H1 (cell line): ENCODE measurements at regions not wholly inside any gene's neighbourhood (a gene's known extent, or its start where the extent isn't known, plus 50 kb on each side); places are given as distances from the start of the nearest gene placed in this dataset.

ENCODE experiments used
- CTCF ChIA-PET: fragments of 300-600 bp; sonication (Branson Sonifier 250); formaldehyde crosslinking; loops from one replicate; lab custom pipeline; 2021; ENCODE audit not compliant: partially characterized antibody; lab: Charles Lee
- POLR2A ChIA-PET: fragments of 300-600 bp; sonication (Branson Sonifier 250); formaldehyde crosslinking; loops from one replicate; lab custom pipeline; 2021; ENCODE audit warnings: inconsistent platforms; ENCODE audit not compliant: partially characterized antibody; lab: Charles Lee
- DNase-seq, 2 experiments: peaks; one replicate each; pipeline versions ENCODE4 v3.0.0 to v3.0.0-alpha.2; 2010 to 2022; ENCODE audit warnings: low spot score in 2 of 2, low read depth in 1 of 2, mixed read lengths in 1 of 2
- FAIRE-seq: peaks from 2 replicates; lab custom pipeline; 2011; peaks lifted over from hg19 to GRCh38; lab: Jason Lieb, UNC
- H2AFZ ChIP-seq: 2 replicates; pipeline ENCODE4 v1.8.1; 2012; ENCODE audit warnings: low read length, inconsistent platforms
- H2AK5ac ChIP-seq: 2 replicates; pipeline ENCODE4 v1.6.1; 2013; ENCODE audit warnings: low read depth, low read length
- H2BK120ac ChIP-seq: replicated peaks from 2 replicates; pipeline ENCODE3; 2013; ENCODE audit warnings: low read depth, low read length, inconsistent platforms
- H2BK12ac ChIP-seq: 2 replicates; pipeline ENCODE4 v1.6.1; 2013; ENCODE audit warnings: low read depth, low read length
- H2BK15ac ChIP-seq: 2 replicates; pipeline ENCODE4 v1.6.1; 2013; ENCODE audit warnings: low read length
- H2BK20ac ChIP-seq: 2 replicates; pipeline ENCODE4 v1.6.1; 2013; ENCODE audit warnings: low read length
- H2BK5ac ChIP-seq: 2 replicates; pipeline ENCODE4 v1.6.1; 2013; ENCODE audit warnings: low read depth, low read length
- H3K14ac ChIP-seq: 2 replicates; pipeline ENCODE4 v1.6.1; 2013; ENCODE audit warnings: inconsistent platforms; ENCODE audit not compliant: insufficient read length
- H3K18ac ChIP-seq: 2 replicates; pipeline ENCODE4 v1.6.1; 2013; ENCODE audit warnings: low read length; ENCODE audit errors: extremely low read depth
- H3K23ac ChIP-seq: 2 replicates; pipeline ENCODE4 v1.6.1; 2013; ENCODE audit warnings: inconsistent platforms; ENCODE audit not compliant: insufficient read length
- H3K23me2 ChIP-seq: 2 replicates; pipeline ENCODE4 v1.6.1; 2013; ENCODE audit warnings: low read depth, low read length
- H3K27ac ChIP-seq: 2 replicates; pipeline ENCODE4 v1.6.1; 2011; ENCODE audit warnings: low read depth, low read length, inconsistent platforms
- H3K27me3 ChIP-seq, 4 experiments: replicated peaks in 1 of 4; 1 replicate in 1 of 4; 2 replicates in 3 of 4; pipeline versions ENCODE4 v1.6.1 to v1.8.1; 2011 to 2013; ENCODE audit warnings: low read length in 3 of 4, mild to moderate bottlenecking in 3 of 4, inconsistent platforms in 2 of 4, mixed read lengths in 2 of 4, moderate library complexity in 1 of 4; ENCODE audit not compliant: control insufficient read depth in 3 of 4, insufficient read depth in 3 of 4; ENCODE audit errors: extremely low read depth in 1 of 4
- H3K36me3 ChIP-seq, 4 experiments: 2 replicates each; pipeline versions ENCODE4 v1.6.1 to v1.8.1; 2011 to 2013; ENCODE audit warnings: mild to moderate bottlenecking in 4 of 4, low read length in 3 of 4, moderate library complexity in 2 of 4, control low read depth in 1 of 4, inconsistent platforms in 1 of 4; ENCODE audit not compliant: insufficient read depth in 4 of 4, control insufficient read depth in 2 of 4
- H3K4ac ChIP-seq: replicated peaks from 2 replicates; pipeline ENCODE3; 2013; ENCODE audit warnings: low read length, low read depth, mixed read lengths, inconsistent platforms; ENCODE audit not compliant: insufficient read length
- H3K4me1 ChIP-seq, 4 experiments: replicated peaks in 1 of 4; 1 replicate in 1 of 4; 2 replicates in 3 of 4; pipeline versions ENCODE4 v1.6.1 to v1.8.1; 2011 to 2013; ENCODE audit warnings: low read length in 3 of 4, inconsistent platforms in 2 of 4, mixed read lengths in 1 of 4; ENCODE audit not compliant: insufficient read depth in 4 of 4, control insufficient read depth in 3 of 4
- H3K4me2 ChIP-seq, 2 experiments: 2 replicates each; pipeline versions ENCODE4 v1.6.1 to v1.8.1; 2011 to 2013; ENCODE audit warnings: low read depth in 2 of 2, low read length in 2 of 2, control low read depth in 1 of 2, inconsistent platforms in 1 of 2, mild to moderate bottlenecking in 1 of 2; ENCODE audit not compliant: insufficient read depth in 1 of 2
- H3K4me3 ChIP-seq, 4 experiments: fragments of 200-600, 300-600 bp in 1 of 4; sonication (generic), shearing (Covaris generic), sonication (Bioruptor Twin) in 1 of 4; 2 replicates each; pipeline versions ENCODE4 v1.5.1 to v1.8.1; 2011 to 2016; ENCODE audit warnings: low read length in 4 of 4, low read depth in 3 of 4, control low read depth in 2 of 4, inconsistent platforms in 2 of 4, mild to moderate bottlenecking in 2 of 4, mixed read lengths in 1 of 4, moderate library complexity in 1 of 4; ENCODE audit not compliant: insufficient read depth in 2 of 4; ENCODE audit errors: extremely low read depth in 1 of 4
- H3K56ac ChIP-seq: replicated peaks from 2 replicates; pipeline ENCODE3; 2013; ENCODE audit warnings: low read depth, mild to moderate bottlenecking, mixed read lengths, low read length, inconsistent platforms; ENCODE audit not compliant: insufficient read length
- H3K79me1 ChIP-seq: 2 replicates; pipeline ENCODE4 v1.6.1; 2013; ENCODE audit warnings: low read depth, low read length, control low read depth
- H3K79me2 ChIP-seq, 2 experiments: 2 replicates each; pipeline versions ENCODE4 v1.6.1 to v1.8.1; 2012 to 2013; ENCODE audit warnings: low read length in 2 of 2, mild to moderate bottlenecking in 2 of 2, inconsistent platforms in 1 of 2; ENCODE audit not compliant: insufficient read depth in 2 of 2, control insufficient read depth in 1 of 2
- H3K9ac ChIP-seq, 4 experiments: replicated peaks in 1 of 4; 1 replicate in 1 of 4; 2 replicates in 3 of 4; pipeline versions ENCODE4 v1.6.1 to v1.8.1; 2011 to 2013; ENCODE audit warnings: low read depth in 3 of 4, low read length in 3 of 4, control low read depth in 2 of 4, mild to moderate bottlenecking in 2 of 4, moderate library complexity in 2 of 4, inconsistent platforms in 1 of 4; ENCODE audit errors: extremely low read depth in 1 of 4
- H3K9me3 ChIP-seq, 2 experiments: 2 replicates each; pipeline versions ENCODE4 v1.6.1 to v1.8.1; 2012 to 2013; ENCODE audit warnings: mild to moderate bottlenecking in 2 of 2, moderate library complexity in 2 of 2, control low read depth in 1 of 2, inconsistent platforms in 1 of 2, low read depth in 1 of 2, low read length in 1 of 2, mixed read lengths in 1 of 2; ENCODE audit not compliant: insufficient read depth in 2 of 2
- H4K20me1 ChIP-seq, 2 experiments: replicated peaks in 1 of 2; 2 replicates each; pipeline versions ENCODE3 to v1.8.1; 2011 to 2013; ENCODE audit warnings: inconsistent platforms in 2 of 2, low read length in 2 of 2, mild to moderate bottlenecking in 1 of 2; ENCODE audit not compliant: insufficient read depth in 2 of 2, control insufficient read depth in 1 of 2
- H4K5ac ChIP-seq: 2 replicates; pipeline ENCODE4 v1.6.1; 2013; ENCODE audit warnings: low read length, low read depth, mixed read lengths, inconsistent platforms; ENCODE audit not compliant: insufficient read length
- H4K8ac ChIP-seq: 2 replicates; pipeline ENCODE4 v1.8.0; 2013; ENCODE audit warnings: mild to moderate bottlenecking, moderate library complexity, low read length, inconsistent platforms; ENCODE audit not compliant: insufficient read depth; ENCODE audit errors: extremely low read depth
- H4K91ac ChIP-seq: replicated peaks from 2 replicates; pipeline ENCODE3; 2013; ENCODE audit warnings: low read length, mixed read lengths, inconsistent platforms; ENCODE audit not compliant: insufficient read length
- ASH2L ChIP-seq: fragments of 200-600, 300-600 bp; sonication (generic); IDR thresholded peaks from one replicate; pipeline ENCODE4 v1.7.1; 2017; ENCODE audit warnings: low read length
- BRCA1 ChIP-seq: IDR thresholded peaks from 2 replicates; pipeline ENCODE4 v1.6.1; 2012; ENCODE audit warnings: low read depth, low read length, improper control_type of control experiment
- CEBPB ChIP-seq: IDR thresholded peaks from 2 replicates; pipeline ENCODE4 v1.6.1; 2012; ENCODE audit warnings: low read depth, low read length
- CHD1 ChIP-seq: IDR thresholded peaks from 2 replicates; pipeline ENCODE4 v1.6.1; 2012; ENCODE audit warnings: low read depth, low read length, improper control_type of control experiment
- CREB1 ChIP-seq: IDR thresholded peaks from 2 replicates; pipeline ENCODE4 v1.6.1; 2012; ENCODE audit warnings: inconsistent platforms
- E2F6 ChIP-seq: IDR thresholded peaks from 2 replicates; pipeline ENCODE4 v1.6.1; 2012; ENCODE audit warnings: inconsistent platforms
- GABPA ChIP-seq: IDR thresholded peaks from 2 replicates; pipeline ENCODE4 v1.6.1; 2011; ENCODE audit warnings: mild to moderate bottlenecking, low read length, moderate library complexity, borderline replicate concordance; ENCODE audit not compliant: insufficient read depth
- KDM4A ChIP-seq: IDR thresholded peaks from one replicate; pipeline ENCODE4 v1.7.1; 2012; ENCODE audit warnings: low read depth, mild to moderate bottlenecking, moderate library complexity, low read length, inconsistent platforms; ENCODE audit not compliant: severe bottlenecking
- MAFK ChIP-seq: IDR thresholded peaks from 2 replicates; pipeline ENCODE4 v1.6.1; 2012; ENCODE audit warnings: low read depth, mild to moderate bottlenecking, improper control_type of control experiment, low read length
- PHF8 ChIP-seq: fragments of 200-600 bp; sonication (generic); conservative IDR thresholded peaks from 2 replicates; pipeline ENCODE4 v1.7.1; 2012; ENCODE audit warnings: low read depth, mild to moderate bottlenecking, inconsistent platforms, low read length, moderate library complexity
- POU5F1 ChIP-seq: IDR thresholded peaks from 2 replicates; pipeline ENCODE4 v1.6.1; 2011; ENCODE audit warnings: low read depth, mild to moderate bottlenecking, low read length, moderate library complexity
- RAD21 ChIP-seq, 2 experiments: IDR thresholded peaks in 1 of 2; conservative IDR thresholded peaks in 1 of 2; 2 replicates each; pipeline ENCODE4 v1.6.1; 2011; ENCODE audit warnings: low read depth in 2 of 2, low read length in 2 of 2, improper control_type of control experiment in 1 of 2, inconsistent platforms in 1 of 2, mild to moderate bottlenecking in 1 of 2, moderate library complexity in 1 of 2
- SP2 ChIP-seq: IDR thresholded peaks from 2 replicates; pipeline ENCODE4 v1.6.1; 2012; ENCODE audit warnings: mild to moderate bottlenecking, low read length, inconsistent platforms
- WGBS, 2 experiments: shearing (Covaris generic) in 1 of 2; methylation state at CpG; one replicate each; pipeline versions ENCODE4 v1.1.6 to v1.1.7; 2013 to 2015; ENCODE audit warnings: low lambda C conversion rate in 2 of 2, mixed read lengths in 2 of 2, inconsistent platforms in 1 of 2, low coverage in 1 of 2, missing lambda C conversion rate in 1 of 2; ENCODE audit not compliant: insufficient replicate concordance in 2 of 2, insufficient coverage in 1 of 2, insufficient read length in 1 of 2; ENCODE audit errors: extremely low coverage in 1 of 2, missing lambda C conversion rate in 1 of 2; 5-methylcytosine and 5-hydroxymethylcytosine counted together

GRCh38 chr6:8225113-8225512, 122.8 kb upstream of the EEF1E1 start:
- Histone ChIP-seq H2BK5ac (no peak overlapping the region), H4K5ac (no peak overlapping the region), H3K56ac (no peak overlapping the region), H3K79me2 (no peaks in the 10 kb centered on the region), H3K9ac (no peak overlapping the region), H3K4me3 (no peak overlapping the region), H3K27me3 (no peaks in the 10 kb centered on the region), H3K79me1 (no peaks in the 10 kb centered on the region), H3K23me2 (no peaks in the 10 kb centered on the region), H2BK20ac (no peak overlapping the region), H3K18ac (no peak overlapping the region), H3K4me1 (peaks cover 0 to 4% (median 0%) of the 10 kb centered on the region in 4 experiments; a peak in 1 of 7 replicates), H3K9me3 (no peaks in the 10 kb centered on the region), H3K4me2 (no peak overlapping the region), H3K27ac (no peak overlapping the region), H3K4ac (no peak overlapping the region), H2BK120ac (no peak overlapping the region), H4K91ac (no peak overlapping the region), H3K36me3 (no peaks in the 10 kb centered on the region), H4K20me1 (no peaks in the 10 kb centered on the region), H2BK15ac (no peak overlapping the region), H3K23ac (no peak overlapping the region), H2AK5ac (no peak overlapping the region), H4K8ac (no peak overlapping the region), H2BK12ac (no peak overlapping the region), H2AFZ (no peak overlapping the region), H3K14ac (no peak overlapping the region)
- POLR2A ChIA-PET: no interaction called here
- no peak for DNase-seq
- no peak for FAIRE-seq
- 91% methylated on average over 5 of the region's 5 CpGs; no CpG with 5 or more reads in 1 of the 2 experiments for WGBS, 2 experiments
- CTCF ChIA-PET: interaction anchor here (0.7 to 1.4 kb wide), 3 partner anchors 92 to 506 kb away, joined by 3 to 6 read pairs (median 5); no protein-coding TSS in a partner anchor
- TF ChIP-seq POU5F1: no peak
- TF ChIP-seq ASH2L: no peak
- TF ChIP-seq KDM4A: no peak
- no peak for TF ChIP-seq CEBPB
- no peak for TF ChIP-seq BRCA1
- TF ChIP-seq CREB1: no peak
- TF ChIP-seq GABPA: no peak
- TF ChIP-seq RAD21 (IDR thresholded peaks at IDR 0.05 in 1 of 2, conservative IDR thresholded peaks at IDR 0.05 in 1 of 2; ENCODE audit: low read depth in 2 of 2, low read length in 2 of 2): no peak
- no peak for TF ChIP-seq CHD1
- no peak for TF ChIP-seq E2F6
- no peak for TF ChIP-seq PHF8
- TF ChIP-seq MAFK: no peak
- no peak for TF ChIP-seq SP2
